ENCODE measurements at regions not wholly inside any gene's neighbourhood (a gene's known extent, or its start where the extent isn't known, plus 50 kb on each side); places are given as distances from the start of the nearest gene placed in this dataset.

- DNase-seq: peak; percentile 11 to 36
Measured at GRCh38 chrX:137366018-137366633, 199.8 kb upstream of the ZIC3 start.

- DNase-seq: no peak
Measured at GRCh38 chrX:137363559-137363958, 202.4 kb upstream of the ZIC3 start.

- DNase-seq: no peak
Measured at GRCh38 chrX:137362583-137362982, 203.3 kb upstream of the ZIC3 start.

GRCh38 chrX:137354851-137355250, 211.1 kb upstream of the ZIC3 start:
- DNase-seq: peak in 1 of 2 experiments; percentile 25

GRCh38 chrX:137353404-137353803, 212.5 kb upstream of the ZIC3 start:
- DNase-seq: no peak

GRCh38 chrX:137352101-137352660, 213.7 kb upstream of the ZIC3 start:
- no peak for DNase-seq

- DNase-seq: no peak
Measured at GRCh38 chrX:137342969-137343368, 223.0 kb upstream of the ZIC3 start.

GRCh38 chrX:137313627-137314026, 252.3 kb upstream of the ZIC3 start:
- DNase-seq: no peak

- DNase-seq: no peak
Measured at GRCh38 chrX:137305404-137305803, 260.5 kb upstream of the ZIC3 start.

GRCh38 chrX:137297167-137297566, 263.4 kb upstream of the GPR101 start:
- DNase-seq: no peak

GRCh38 chrX:137290011-137290410, 256.2 kb upstream of the GPR101 start:
- DNase-seq: no peak

GRCh38 chrX:137287191-137287590, 253.4 kb upstream of the GPR101 start:
- DNase-seq: no peak

GRCh38 chrX:137286423-137286822, 252.6 kb upstream of the GPR101 start:
- no peak for DNase-seq

- DNase-seq: no peak
Measured at GRCh38 chrX:137278825-137279224, 245.0 kb upstream of the GPR101 start.

GRCh38 chrX:137263374-137263773, 229.6 kb upstream of the GPR101 start:
- DNase-seq: no peak

- DNase-seq: no peak
Measured at GRCh38 chrX:137245183-137245582, 211.4 kb upstream of the GPR101 start.

- DNase-seq: no peak
Measured at GRCh38 chrX:137236837-137237236, 203.0 kb upstream of the GPR101 start.

- no peak for DNase-seq
Measured at GRCh38 chrX:137234651-137235402, 201.0 kb upstream of the GPR101 start.

GRCh38 chrX:137233478-137233877, 199.7 kb upstream of the GPR101 start:
- no peak for DNase-seq

GRCh38 chrX:137227151-137227550, 193.4 kb upstream of the GPR101 start:
- no peak for DNase-seq

GRCh38 chrX:137215467-137215866, 181.7 kb upstream of the GPR101 start:
- no peak for DNase-seq

- no peak for DNase-seq
Measured at GRCh38 chrX:137212078-137212632, 178.4 kb upstream of the GPR101 start.

GRCh38 chrX:137198040-137198439, 164.2 kb upstream of the GPR101 start:
- no peak for DNase-seq

GRCh38 chrX:137195991-137196390, 162.2 kb upstream of the GPR101 start:
- DNase-seq: no peak
